ENCODE measurements at regions not wholly inside any gene's neighbourhood (a gene's known extent, or its start where the extent isn't known, plus 50 kb on each side); places are given as distances from the start of the nearest gene placed in this dataset.

DNA sequence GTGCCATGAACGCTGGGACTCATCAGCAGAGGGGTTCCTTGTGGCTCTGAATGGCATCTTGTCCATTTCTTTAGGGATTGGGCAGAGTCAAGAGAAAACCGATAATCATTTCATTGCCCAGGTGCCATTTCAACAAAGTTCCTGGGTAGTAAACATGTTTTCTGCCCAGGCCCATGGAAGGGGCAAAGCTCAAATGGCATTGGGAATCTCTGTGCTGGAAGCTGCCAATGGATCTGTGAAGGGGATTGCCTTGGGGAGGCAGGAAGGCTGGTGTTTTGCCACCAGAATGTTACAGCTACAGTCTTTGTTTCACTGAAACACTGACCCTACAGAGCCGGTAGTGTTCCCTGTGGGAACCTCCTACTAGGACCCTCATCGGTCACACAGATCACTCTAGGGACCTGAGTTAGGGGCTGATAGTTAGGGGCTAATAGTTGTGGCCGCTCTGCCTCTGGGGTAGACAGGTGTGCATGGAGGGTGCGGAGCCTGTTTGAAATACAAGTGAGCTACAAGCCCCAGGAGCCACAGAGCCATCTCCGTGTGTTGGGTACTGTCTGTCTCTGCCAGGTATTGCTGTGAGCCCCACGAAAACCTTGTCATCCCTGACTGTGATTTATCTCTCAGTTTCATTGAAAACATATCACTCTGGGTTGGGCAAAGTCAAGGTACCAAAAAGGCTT, 224.4 kb upstream of the COPS8 start:
- Histone ChIP-seq H3K27ac (ENCODE audit: extremely low read length, insufficient read depth, low read length) (no peak overlapping the region), H3K4me3 (replicated peaks in 1 of 3; ENCODE audit: insufficient read depth in 1 of 3, low read depth in 2 of 3, low read length in 3 of 3) (no peak overlapping the region), H3K4me2 (ENCODE audit: low read depth, low read length) (no peak overlapping the region), H3K9me3 (ENCODE audit: low read length) (peaks cover 10% of the 10 kb centered on the region; the same call in 1 of the 2 replicates), H3K27me3 (ENCODE audit: control insufficient read depth in 1 of 2, insufficient read depth in 2 of 2, low read length in 2 of 2) (no peaks in the 10 kb centered on the region; a peak in 2 of 5 replicates), H3K9ac (ENCODE audit: insufficient read depth, low read depth, low read length) (no peak overlapping the region), H4K20me1 (ENCODE audit: insufficient read depth, low read length) (no peaks in the 10 kb centered on the region), H3K79me2 (ENCODE audit: insufficient read depth, low read length) (no peaks in the 10 kb centered on the region), H2AFZ (ENCODE audit: low read length) (no peak overlapping the region), H3K36me3 (replicated peaks in 1 of 2; ENCODE audit: control insufficient read depth in 1 of 2, insufficient read depth in 2 of 2, low read length in 2 of 2) (no peaks in the 10 kb centered on the region), H3K4me1 (ENCODE audit: insufficient read depth, low read length) (no peaks in the 10 kb centered on the region)
- intact Hi-C loops (cut with micrococcal nuclease; ENCODE audit: unreplicated experiment) (no loop called here), in situ Hi-C loops (cut with HindIII; ENCODE audit: extremely low pct_ligation_motif_present, low pct_unique_long_range_greater_than_20kb) (no loop called here)
- no peak for ATAC-seq
- 16% methylated on average over 8 of the region's 8 CpGs for WGBS (ENCODE audit: low lambda C conversion rate)
- POLR2A ChIA-PET, result no interaction called here
- TF ChIP-seq ZFP82 (CRISPR knock-in tag; IDR thresholded peaks at IDR 0.05; ENCODE audit: borderline replicate concordance) (no peak), TMF1 (CRISPR knock-in tag; IDR thresholded peaks at IDR 0.05; ENCODE audit: low read depth) (no peak), CENPT (CRISPR knock-in tag; IDR thresholded peaks at IDR 0.05; ENCODE audit: low read depth) (no peak), SYNCRIP (IDR thresholded peaks at IDR 0.05; ENCODE audit: insufficient read depth, low read depth, low read length) (no peak), MED1 (CRISPR knock-in tag; IDR thresholded peaks at IDR 0.05) (no peak), ZNF737 (CRISPR knock-in tag; IDR thresholded peaks at IDR 0.05; ENCODE audit: borderline replicate concordance) (no peak), ZNF850 (CRISPR knock-in tag; conservative IDR thresholded peaks at IDR 0.05) (no peak), ZNF703 (CRISPR knock-in tag; IDR thresholded peaks at IDR 0.05; ENCODE audit: borderline replicate concordance) (no peak), ZKSCAN5 (CRISPR knock-in tag; IDR thresholded peaks at IDR 0.05) (no peak), SP2 (CRISPR knock-in tag; IDR thresholded peaks at IDR 0.05) (no peak), NFIC (IDR thresholded peaks at IDR 0.05; ENCODE audit: low read length) (no peak), IKZF4 (CRISPR knock-in tag; IDR thresholded peaks at IDR 0.05; ENCODE audit: borderline replicate concordance, low read depth, not compliant biosample characterization) (no peak), NFYC (CRISPR knock-in tag; IDR thresholded peaks at IDR 0.05) (no peak), ELF3 (CRISPR knock-in tag; IDR thresholded peaks at IDR 0.05) (no peak), HNRNPL (IDR thresholded peaks at IDR 0.05; ENCODE audit: low read depth, low read length) (no peak), PITX1 (CRISPR knock-in tag; IDR thresholded peaks at IDR 0.05) (no peak)
- TF ChIP-seq, protein P1, sequence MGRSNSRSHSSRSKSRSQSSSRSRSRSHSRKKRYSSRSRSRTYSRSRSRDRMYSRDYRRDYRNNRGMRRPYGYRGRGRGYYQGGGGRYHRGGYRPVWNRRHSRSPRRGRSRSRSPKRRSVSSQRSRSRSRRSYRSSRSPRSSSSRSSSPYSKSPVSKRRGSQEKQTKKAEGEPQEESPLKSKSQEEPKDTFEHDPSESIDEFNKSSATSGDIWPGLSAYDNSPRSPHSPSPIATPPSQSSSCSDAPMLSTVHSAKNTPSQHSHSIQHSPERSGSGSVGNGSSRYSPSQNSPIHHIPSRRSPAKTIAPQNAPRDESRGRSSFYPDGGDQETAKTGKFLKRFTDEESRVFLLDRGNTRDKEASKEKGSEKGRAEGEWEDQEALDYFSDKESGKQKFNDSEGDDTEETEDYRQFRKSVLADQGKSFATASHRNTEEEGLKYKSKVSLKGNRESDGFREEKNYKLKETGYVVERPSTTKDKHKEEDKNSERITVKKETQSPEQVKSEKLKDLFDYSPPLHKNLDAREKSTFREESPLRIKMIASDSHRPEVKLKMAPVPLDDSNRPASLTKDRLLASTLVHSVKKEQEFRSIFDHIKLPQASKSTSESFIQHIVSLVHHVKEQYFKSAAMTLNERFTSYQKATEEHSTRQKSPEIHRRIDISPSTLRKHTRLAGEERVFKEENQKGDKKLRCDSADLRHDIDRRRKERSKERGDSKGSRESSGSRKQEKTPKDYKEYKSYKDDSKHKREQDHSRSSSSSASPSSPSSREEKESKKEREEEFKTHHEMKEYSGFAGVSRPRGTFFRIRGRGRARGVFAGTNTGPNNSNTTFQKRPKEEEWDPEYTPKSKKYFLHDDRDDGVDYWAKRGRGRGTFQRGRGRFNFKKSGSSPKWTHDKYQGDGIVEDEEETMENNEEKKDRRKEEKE (IDR thresholded peaks at IDR 0.05), result no peak
- TF ChIP-seq, protein P2, sequence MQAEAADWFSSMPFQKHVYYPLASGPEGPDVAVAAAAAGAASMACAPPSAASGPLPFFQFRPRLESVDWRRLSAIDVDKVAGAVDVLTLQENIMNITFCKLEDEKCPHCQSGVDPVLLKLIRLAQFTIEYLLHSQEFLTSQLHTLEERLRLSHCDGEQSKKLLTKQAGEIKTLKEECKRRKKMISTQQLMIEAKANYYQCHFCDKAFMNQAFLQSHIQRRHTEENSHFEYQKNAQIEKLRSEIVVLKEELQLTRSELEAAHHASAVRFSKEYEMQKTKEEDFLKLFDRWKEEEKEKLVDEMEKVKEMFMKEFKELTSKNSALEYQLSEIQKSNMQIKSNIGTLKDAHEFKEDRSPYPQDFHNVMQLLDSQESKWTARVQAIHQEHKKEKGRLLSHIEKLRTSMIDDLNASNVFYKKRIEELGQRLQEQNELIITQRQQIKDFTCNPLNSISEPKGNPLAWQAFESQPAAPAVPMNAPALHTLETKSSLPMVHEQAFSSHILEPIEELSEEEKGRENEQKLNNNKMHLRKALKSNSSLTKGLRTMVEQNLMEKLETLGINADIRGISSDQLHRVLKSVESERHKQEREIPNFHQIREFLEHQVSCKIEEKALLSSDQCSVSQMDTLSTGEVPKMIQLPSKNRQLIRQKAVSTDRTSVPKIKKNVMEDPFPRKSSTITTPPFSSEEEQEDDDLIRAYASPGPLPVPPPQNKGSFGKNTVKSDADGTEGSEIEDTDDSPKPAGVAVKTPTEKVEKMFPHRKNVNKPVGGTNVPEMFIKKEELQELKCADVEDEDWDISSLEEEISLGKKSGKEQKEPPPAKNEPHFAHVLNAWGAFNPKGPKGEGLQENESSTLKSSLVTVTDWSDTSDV (CRISPR knock-in tag; IDR thresholded peaks at IDR 0.05), result no peak
- TF ChIP-seq, protein P3, sequence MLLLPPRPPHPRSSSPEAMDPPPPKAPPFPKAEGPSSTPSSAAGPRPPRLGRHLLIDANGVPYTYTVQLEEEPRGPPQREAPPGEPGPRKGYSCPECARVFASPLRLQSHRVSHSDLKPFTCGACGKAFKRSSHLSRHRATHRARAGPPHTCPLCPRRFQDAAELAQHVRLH (CRISPR knock-in tag; IDR thresholded peaks at IDR 0.05; ENCODE audit: borderline replicate concordance, low read depth), result no peak
- no TSS peak for BruUV-seq (replicated peaks)
- CTCF ChIA-PET (ENCODE audit: low intra/inter-chr PET ratio, low total read pairs), result no interaction called here
- no peak for DNase-seq (ENCODE audit: low spot score)
- FAIRE-seq, result no peak

Measured in HepG2 (cell line).